Vagina (tissue), 2 donors: ENCODE measurements at regions not wholly inside any gene's neighbourhood (a gene's known extent, or its start where the extent isn't known, plus 50 kb on each side); places are given as distances from the start of the nearest gene placed in this dataset.

ENCODE experiments used
- POLR2A ChIP-seq, 2 donors: fragments of 450-650 bp; IDR thresholded peaks; one replicate each; pipeline ENCODE4 v1.6.1; 2017; ENCODE audit warnings: antibody characterized with exemption in 2 of 2, mild to moderate bottlenecking in 2 of 2, moderate library complexity in 2 of 2
- POLR2AphosphoS5 ChIP-seq, 2 donors: sonication (generic); formaldehyde crosslinking; IDR thresholded peaks; one replicate each; pipeline ENCODE4 v1.9.0; 2017; ENCODE audit warnings: antibody characterized with exemption in 2 of 2, mild to moderate bottlenecking in 2 of 2, low read depth in 1 of 2; ENCODE audit not compliant: insufficient read depth in 1 of 2
- TF ChIP-seq, protein P1 (sequence below), 3 experiments: fragments of 450-650 bp in 2 of 3; fragments of 200-600 bp in 1 of 3; sonication (generic) in 1 of 3; IDR thresholded peaks; one replicate each; pipeline ENCODE4 v1.5.1; 2017 to 2019; ENCODE audit warnings: antibody characterized with exemption in 3 of 3, mild to moderate bottlenecking in 2 of 3, moderate library complexity in 2 of 3

DNA sequence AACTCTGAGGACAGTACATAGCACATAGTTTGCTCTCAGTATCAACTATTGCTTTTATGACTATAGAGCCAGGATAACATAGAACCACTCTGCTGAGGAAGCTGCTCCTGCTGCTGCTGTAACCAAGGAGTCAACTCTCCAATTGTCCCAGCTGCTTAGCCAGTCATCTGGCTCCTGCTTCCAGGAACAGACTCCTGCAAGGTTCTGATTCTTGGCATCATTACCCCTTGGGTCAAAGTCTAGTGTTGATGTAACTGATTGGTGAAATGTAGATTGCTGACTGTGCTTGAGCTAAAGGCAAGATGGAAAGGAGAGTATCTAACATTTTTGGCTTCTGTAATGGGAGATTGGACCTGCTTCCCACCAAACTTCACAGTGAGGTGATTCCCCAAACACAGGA lies 261.9 kb upstream of the FSHR start:
- TF ChIP-seq, protein P1, sequence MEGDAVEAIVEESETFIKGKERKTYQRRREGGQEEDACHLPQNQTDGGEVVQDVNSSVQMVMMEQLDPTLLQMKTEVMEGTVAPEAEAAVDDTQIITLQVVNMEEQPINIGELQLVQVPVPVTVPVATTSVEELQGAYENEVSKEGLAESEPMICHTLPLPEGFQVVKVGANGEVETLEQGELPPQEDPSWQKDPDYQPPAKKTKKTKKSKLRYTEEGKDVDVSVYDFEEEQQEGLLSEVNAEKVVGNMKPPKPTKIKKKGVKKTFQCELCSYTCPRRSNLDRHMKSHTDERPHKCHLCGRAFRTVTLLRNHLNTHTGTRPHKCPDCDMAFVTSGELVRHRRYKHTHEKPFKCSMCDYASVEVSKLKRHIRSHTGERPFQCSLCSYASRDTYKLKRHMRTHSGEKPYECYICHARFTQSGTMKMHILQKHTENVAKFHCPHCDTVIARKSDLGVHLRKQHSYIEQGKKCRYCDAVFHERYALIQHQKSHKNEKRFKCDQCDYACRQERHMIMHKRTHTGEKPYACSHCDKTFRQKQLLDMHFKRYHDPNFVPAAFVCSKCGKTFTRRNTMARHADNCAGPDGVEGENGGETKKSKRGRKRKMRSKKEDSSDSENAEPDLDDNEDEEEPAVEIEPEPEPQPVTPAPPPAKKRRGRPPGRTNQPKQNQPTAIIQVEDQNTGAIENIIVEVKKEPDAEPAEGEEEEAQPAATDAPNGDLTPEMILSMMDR (IDR thresholded peaks at IDR 0.05) = no peak
- TF ChIP-seq POLR2AphosphoS5 (IDR thresholded peaks at IDR 0.05; ENCODE audit: insufficient read depth in 1 of 2, low read depth in 1 of 2) = no peak
- TF ChIP-seq POLR2A (IDR thresholded peaks at IDR 0.05) = no peak
